ENCODE measurements at regions not wholly inside any gene's neighbourhood (a gene's known extent, or its start where the extent isn't known, plus 50 kb on each side); places are given as distances from the start of the nearest gene placed in this dataset.
"Not testable (repeated sequence)": the region's sequence is repeated elsewhere in the genome, so short reads cannot be mapped to it uniquely, and the experiment has no call there.

DNA sequence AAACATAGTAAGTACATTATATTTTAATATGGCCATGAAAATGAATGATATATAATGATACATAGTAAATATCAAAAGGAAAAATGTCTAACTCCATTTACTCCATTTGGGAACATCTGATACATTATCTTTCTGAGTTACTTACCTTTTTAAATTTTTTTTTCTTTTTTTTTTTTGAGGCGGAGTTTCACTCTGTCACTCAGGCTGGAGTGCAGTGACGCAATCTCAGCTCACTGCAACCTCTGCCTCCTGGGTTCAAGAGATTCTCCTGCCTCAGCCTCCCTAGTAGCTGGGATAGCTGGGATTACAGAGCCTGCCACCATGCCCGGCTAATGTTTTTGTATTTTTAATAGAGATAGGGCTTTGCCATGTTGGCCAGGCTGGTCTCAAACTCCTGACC, 972.5 kb downstream of the TRAM1L1 start:
- not testable (repeated sequence) for DNase-seq, H3K27me3 Mint-ChIP-seq, H3K4me3 Mint-ChIP-seq, H3K4me1 Mint-ChIP-seq, H3K27ac Mint-ChIP-seq, H3K9me3 Mint-ChIP-seq, H3K36me3 Mint-ChIP-seq

DNA sequence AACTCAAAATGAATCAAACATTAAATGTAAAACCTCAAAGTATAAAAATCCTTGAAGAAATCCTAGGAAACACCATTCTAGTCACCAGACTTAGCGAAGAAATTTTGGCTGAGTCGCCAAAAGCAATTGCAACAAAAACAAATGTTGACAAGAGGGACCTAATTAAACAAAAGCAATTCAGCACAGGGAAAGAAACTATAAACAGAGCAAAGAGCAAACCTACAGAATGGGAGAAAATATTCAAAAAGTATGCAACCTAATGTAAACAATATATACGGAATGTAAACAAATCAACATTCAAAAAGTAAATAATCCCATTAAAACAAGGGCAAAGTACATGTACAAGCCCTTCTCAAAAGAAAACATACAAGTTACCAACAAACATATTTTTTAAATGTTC, 974.7 kb downstream of the TRAM1L1 start:
- Mint-ChIP-seq H3K27ac (no peak overlapping the region), H3K4me1 (no peaks in the 10 kb centered on the region), H3K4me3 (no peak overlapping the region), H3K9me3 (no peaks in the 10 kb centered on the region), H3K27me3 (no peaks in the 10 kb centered on the region), H3K36me3 (no peaks in the 10 kb centered on the region)
- no peak for DNase-seq

DNA sequence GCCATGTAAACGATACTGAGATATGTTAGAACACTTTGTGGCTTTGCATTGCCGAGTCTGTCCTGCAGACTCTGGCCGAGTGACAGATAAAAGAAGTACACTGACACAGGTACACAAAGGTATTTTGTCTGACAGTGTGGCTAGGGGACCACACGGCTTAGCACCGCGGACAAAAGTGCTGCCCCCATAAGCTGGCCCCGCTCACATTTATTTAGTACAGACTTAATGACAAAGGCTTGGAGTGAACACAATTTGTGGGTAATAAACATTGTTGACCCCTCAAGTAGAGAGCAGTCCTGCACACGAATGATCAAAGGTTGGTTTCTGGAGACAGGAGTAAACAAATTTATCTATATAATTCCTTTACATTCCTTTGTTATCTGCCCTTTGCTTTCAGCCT, 976.8 kb downstream of the TRAM1L1 start:
- H3K27ac Mint-ChIP-seq: no peak overlapping the region
- H3K36me3 Mint-ChIP-seq: no peaks in the 10 kb centered on the region
- no peaks in the 10 kb centered on the region for H3K4me1 Mint-ChIP-seq
- no peaks in the 10 kb centered on the region for H3K9me3 Mint-ChIP-seq
- no peak for DNase-seq
- H3K4me3 Mint-ChIP-seq: no peak overlapping the region
- H3K27me3 Mint-ChIP-seq: no peaks in the 10 kb centered on the region

DNA sequence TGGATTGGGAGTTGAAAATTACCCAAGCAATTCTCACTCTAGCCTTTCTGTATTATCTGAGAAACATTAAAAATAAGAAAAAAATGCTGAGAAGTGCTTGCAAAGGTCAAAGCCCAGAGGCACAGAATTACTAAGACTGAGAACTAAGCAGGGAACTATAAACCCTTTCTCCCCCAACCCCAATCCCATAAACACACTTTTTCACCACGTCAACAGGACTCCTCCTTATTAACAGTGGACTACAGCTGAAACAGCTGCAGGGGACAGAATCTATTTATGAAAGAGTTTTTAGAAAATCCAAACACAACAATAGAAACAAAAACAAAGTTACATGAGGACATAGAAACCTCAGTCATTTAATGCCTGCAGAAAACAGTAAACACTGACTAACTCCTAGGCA, 984.1 kb downstream of the TRAM1L1 start:
- no peak overlapping the region for H3K27ac Mint-ChIP-seq
- no peak overlapping the region for H3K4me3 Mint-ChIP-seq
- no peaks in the 10 kb centered on the region for H3K36me3 Mint-ChIP-seq
- no peaks in the 10 kb centered on the region for H3K27me3 Mint-ChIP-seq
- no peaks in the 10 kb centered on the region for H3K4me1 Mint-ChIP-seq
- DNase-seq: no peak
- H3K9me3 Mint-ChIP-seq: peaks cover 3% of the 10 kb centered on the region

DNA sequence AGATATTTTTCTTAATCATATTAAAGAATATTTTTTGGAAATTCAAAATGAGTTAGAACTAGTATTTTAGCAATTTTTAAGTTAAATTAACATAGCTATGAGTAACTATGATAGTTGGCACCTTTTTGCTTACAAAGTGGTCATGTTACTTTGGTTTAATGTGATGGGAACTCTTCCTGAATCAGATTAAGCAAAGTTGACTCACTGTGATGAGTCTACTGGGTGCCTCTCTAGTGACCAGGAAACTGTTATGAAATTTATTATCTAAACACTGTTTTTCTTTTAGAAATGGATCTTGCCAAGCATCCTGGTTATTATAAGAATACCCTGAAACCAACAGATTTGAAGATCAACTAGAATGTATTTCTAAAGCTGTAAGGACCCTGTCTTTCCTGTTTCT, 985.8 kb downstream of the TRAM1L1 start:
- no peak overlapping the region for H3K27ac Mint-ChIP-seq

DNA sequence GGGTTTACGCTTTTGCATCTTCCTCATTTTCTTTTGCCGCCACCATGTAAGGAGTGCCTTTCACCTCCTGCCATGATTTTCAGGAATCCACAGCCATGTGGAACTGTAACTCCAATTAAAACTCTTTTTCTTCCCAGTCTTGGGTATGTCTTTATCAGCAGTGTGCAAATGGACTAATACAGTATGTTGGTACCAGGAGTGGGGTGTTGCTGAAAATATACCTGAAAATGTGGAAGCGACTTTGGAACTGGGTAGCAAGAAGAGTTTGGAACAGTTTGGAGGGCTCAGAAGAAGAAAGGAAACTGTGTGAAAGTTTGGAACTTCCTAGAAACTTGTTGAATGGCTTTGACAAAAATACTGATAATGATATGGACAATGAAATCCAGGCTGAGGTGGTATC, 983.9 kb upstream of the NDST4 start:
- not testable (repeated sequence) for H3K9me3 Mint-ChIP-seq, DNase-seq, H3K27me3 Mint-ChIP-seq, H3K4me3 Mint-ChIP-seq, H3K4me1 Mint-ChIP-seq, H3K36me3 Mint-ChIP-seq, H3K27ac Mint-ChIP-seq

More for the DNA sequence above, 985.8 kb downstream of the TRAM1L1 start:
- Mint-ChIP-seq H3K9me3 (peaks cover 3% of the 10 kb centered on the region), H3K4me3 (no peak overlapping the region), H3K36me3 (no peaks in the 10 kb centered on the region), H3K4me1 (no peaks in the 10 kb centered on the region), H3K27me3 (no peaks in the 10 kb centered on the region)
- no peak for DNase-seq

DNA sequence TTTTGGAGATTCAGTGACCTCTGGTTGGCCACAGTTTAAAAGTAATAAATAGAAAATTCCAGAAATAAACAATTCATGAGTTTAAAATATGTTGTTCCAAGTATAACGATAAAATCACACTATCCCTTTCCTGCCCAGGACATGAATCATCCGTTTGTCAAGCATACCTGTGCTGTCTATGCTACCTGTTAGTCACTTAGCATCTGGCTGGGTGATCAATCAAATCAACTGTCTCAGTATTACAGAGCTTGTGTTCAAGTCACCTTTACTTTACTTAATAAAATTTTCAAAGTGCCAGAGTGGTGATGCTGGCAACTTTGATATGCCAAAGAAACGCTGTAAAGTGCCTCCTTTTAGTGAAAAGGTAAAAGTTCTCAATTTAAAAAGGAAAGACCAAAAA, 979.5 kb upstream of the NDST4 start:
- no peak for DNase-seq
- Mint-ChIP-seq H3K27me3 (no peaks in the 10 kb centered on the region), H3K4me1 (no peaks in the 10 kb centered on the region), H3K4me3 (no peak overlapping the region), H3K9me3 (peaks cover 3% of the 10 kb centered on the region), H3K27ac (no peak overlapping the region), H3K36me3 (no peaks in the 10 kb centered on the region)

DNA sequence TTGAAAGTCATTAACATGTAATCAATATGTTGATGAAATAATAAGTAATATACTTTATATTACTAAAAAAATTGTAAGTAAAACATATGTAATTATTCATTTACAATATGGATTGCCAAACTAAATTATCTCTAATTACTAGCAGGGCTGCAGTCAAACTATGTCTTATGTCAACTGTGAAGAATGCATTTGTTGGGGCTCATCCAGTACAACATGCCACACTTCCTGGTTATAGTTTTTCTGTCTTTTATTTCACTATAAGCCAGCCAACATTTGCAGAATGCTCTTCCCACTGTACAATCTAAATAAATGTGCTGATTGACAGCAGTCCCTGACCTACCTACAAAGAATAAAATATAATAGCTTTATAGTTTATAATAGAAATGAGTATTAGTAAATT, 975.4 kb upstream of the NDST4 start:
- H3K27ac Mint-ChIP-seq: no peak overlapping the region
- H3K4me1 Mint-ChIP-seq: no peaks in the 10 kb centered on the region
- no peak overlapping the region for H3K4me3 Mint-ChIP-seq
- no peaks in the 10 kb centered on the region for H3K9me3 Mint-ChIP-seq
- H3K27me3 Mint-ChIP-seq: no peaks in the 10 kb centered on the region
- no peak for DNase-seq
- H3K36me3 Mint-ChIP-seq: no peaks in the 10 kb centered on the region

DNA sequence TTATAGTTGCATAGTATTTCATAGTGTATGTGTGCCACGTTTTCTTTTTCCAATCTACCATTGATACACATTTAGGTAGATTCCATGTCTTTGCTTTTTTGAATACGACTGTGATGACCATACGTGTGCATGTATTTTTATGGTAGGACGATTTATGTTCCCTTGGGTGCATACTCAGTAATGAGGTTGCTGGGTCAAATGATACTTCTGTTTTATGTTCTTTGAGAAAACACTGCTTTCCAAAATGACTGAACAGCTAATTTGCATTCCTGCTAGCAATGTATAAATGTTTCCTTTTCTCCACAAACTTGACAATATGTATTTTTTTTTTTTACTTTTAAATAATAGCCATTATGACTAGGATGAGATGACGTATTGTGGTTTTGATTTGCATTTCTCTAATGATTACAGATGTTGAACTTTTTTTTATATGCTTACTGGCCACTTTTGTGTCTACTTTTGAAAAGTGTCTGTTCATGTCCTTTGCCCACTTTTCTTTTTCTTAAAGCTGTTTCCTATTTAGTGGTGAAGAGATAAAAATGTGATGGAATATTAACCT, 969.5 kb upstream of the NDST4 start:
- no peaks in the 10 kb centered on the region for H3K36me3 Mint-ChIP-seq
- DNase-seq: no peak
- no peaks in the 10 kb centered on the region for H3K4me1 Mint-ChIP-seq
- no peak overlapping the region for H3K27ac Mint-ChIP-seq
- H3K9me3 Mint-ChIP-seq: peaks cover 13% of the 10 kb centered on the region
- H3K27me3 Mint-ChIP-seq: no peaks in the 10 kb centered on the region
- H3K4me3 Mint-ChIP-seq: no peak overlapping the region

DNA sequence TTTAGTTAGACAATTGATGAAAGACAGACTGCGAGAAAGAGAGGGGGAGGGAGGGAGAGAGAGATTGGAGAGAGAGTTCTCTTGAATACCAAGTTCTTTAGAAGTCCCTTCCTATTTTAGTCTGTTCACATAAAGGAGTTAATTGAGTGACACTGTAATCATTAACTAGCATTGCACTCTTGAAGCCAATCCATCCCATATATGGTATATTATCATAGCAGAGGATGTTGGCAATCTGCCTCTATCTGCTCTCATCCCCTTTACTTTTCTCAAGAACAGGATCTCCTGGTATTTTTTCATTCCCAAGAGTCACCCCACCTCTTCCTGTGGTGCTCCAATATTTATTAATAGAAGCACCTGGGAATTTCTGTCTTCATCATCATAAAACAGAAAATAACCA, 959.6 kb upstream of the NDST4 start:
- Mint-ChIP-seq H3K4me3 (no peak overlapping the region), H3K9me3 (no peaks in the 10 kb centered on the region), H3K27me3 (no peaks in the 10 kb centered on the region), H3K4me1 (no peaks in the 10 kb centered on the region), H3K36me3 (no peaks in the 10 kb centered on the region), H3K27ac (no peak overlapping the region)
- DNase-seq: no peak

DNA sequence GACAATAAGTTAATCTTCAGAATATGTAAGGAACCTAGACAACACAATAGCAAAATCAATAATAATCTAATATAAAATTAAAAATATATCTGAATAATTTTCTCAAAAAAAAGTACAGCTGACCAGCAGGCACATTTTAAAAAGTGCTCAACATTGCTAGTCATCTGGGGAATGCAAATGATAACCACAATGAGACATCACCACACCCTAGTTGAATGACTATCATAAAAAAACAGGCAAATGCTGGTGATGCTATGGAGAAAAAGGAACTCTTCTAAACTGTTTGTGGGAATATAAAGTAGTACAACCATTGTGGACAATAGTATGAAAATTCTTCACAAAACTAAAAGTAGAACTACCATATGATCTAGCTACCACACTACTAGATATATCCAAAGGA, 956.9 kb upstream of the NDST4 start:
- no peak for DNase-seq
- Mint-ChIP-seq H3K27ac (no peak overlapping the region), H3K9me3 (no peaks in the 10 kb centered on the region), H3K27me3 (no peaks in the 10 kb centered on the region), H3K4me3 (no peak overlapping the region), H3K36me3 (no peaks in the 10 kb centered on the region), H3K4me1 (no peaks in the 10 kb centered on the region)

DNA sequence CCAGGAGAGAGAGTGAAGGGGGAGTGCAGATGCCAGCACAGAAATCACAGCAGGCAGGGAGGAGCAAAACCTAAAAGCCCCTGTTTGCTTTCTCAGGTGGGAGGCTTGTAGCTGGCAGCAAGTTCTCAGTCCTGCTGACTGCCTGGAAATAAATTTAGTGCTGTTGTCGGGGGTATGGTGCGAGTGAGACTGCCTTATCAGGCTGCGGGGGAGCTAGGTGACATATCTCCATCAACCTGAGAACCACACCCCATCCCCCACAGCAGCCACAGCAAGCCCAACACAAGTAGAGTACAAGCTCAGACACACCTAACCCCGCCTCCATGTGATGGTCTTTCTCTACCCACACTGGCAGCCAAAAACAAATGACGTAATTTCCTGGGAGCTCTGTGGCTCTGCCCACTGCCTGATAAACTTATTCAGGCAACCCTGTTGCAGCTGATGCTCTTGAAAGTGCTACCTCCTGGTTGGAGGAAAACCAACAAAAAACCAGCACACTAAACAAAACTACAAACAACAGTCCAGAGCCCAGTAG, 953.4 kb upstream of the NDST4 start:
- no peak overlapping the region for H3K27ac Mint-ChIP-seq
- no peak for DNase-seq
- no peaks in the 10 kb centered on the region for H3K36me3 Mint-ChIP-seq
- no peak overlapping the region for H3K4me3 Mint-ChIP-seq
- H3K27me3 Mint-ChIP-seq: no peaks in the 10 kb centered on the region
- no peaks in the 10 kb centered on the region for H3K9me3 Mint-ChIP-seq
- H3K4me1 Mint-ChIP-seq: no peaks in the 10 kb centered on the region

DNA sequence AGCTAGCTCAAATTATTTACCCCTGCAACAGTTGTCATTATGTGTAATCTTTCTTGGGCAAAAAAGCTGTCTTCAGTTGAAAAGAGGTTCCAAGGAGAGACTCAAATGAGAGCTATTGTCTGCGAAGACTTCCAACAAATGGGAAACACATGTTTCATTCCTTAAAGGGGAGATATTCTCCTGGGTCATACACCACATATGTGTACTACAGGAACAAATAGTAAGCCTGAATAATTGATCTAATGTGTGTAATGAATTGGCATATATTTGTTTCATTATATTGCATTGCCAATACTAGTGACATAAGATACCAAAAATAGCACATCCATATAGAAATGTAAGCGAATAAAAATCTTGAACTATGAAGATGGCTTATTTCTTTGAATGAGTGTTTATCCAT, 950.9 kb upstream of the NDST4 start:
- no peak overlapping the region for H3K4me3 Mint-ChIP-seq
- H3K4me1 Mint-ChIP-seq: no peaks in the 10 kb centered on the region
- H3K9me3 Mint-ChIP-seq: no peaks in the 10 kb centered on the region
- no peak for DNase-seq
- no peaks in the 10 kb centered on the region for H3K36me3 Mint-ChIP-seq
- peaks cover 5% of the 10 kb centered on the region for H3K27me3 Mint-ChIP-seq
- no peak overlapping the region for H3K27ac Mint-ChIP-seq

DNA sequence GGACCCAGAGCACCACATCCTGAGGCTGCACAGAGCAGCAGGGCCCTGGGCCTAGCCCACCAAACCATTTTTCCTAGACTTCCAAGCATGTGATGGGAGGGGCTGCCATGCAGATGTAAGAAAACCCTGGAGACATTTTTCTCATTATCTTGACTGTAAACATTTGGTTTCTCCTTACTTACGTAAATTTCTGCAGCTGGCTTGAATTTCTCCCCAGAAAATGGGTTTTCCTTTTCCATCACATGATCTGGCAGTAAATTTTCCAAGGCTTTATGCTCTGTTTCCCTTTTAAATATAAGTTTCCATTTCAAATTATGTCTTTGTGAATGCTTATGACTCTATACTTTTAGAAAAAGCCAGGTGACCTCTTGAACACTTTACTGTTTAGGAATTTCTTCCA, 945.9 kb upstream of the NDST4 start:
- Mint-ChIP-seq H3K27ac (no peak overlapping the region), H3K9me3 (no peaks in the 10 kb centered on the region), H3K27me3 (peaks cover 5% of the 10 kb centered on the region), H3K4me3 (no peak overlapping the region), H3K4me1 (no peaks in the 10 kb centered on the region), H3K36me3 (no peaks in the 10 kb centered on the region)
- DNase-seq: no peak

DNA sequence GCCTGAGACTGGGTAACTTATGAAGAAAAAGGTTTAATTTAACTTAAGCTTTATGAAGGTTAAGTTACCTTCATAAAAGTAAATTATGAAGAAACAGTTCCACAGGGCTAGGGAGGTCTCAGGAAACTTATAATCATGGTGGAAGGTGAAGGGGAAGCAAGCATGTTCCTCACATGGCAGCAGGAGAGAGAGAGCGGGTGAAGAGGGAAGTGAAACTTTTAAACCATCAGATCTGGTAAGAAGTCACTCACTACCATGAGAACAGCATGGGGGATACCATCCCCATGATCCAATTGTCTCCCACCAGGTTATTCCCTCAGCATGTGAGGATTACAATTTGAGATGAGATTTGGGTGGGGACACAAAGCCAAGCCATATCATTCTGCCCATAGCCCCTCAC, 944.7 kb upstream of the NDST4 start:
- Mint-ChIP-seq H3K27me3 (peaks cover 5% of the 10 kb centered on the region), H3K4me1 (no peaks in the 10 kb centered on the region), H3K9me3 (no peaks in the 10 kb centered on the region), H3K4me3 (no peak overlapping the region), H3K36me3 (no peaks in the 10 kb centered on the region), H3K27ac (no peak overlapping the region)
- DNase-seq: no peak

DNA sequence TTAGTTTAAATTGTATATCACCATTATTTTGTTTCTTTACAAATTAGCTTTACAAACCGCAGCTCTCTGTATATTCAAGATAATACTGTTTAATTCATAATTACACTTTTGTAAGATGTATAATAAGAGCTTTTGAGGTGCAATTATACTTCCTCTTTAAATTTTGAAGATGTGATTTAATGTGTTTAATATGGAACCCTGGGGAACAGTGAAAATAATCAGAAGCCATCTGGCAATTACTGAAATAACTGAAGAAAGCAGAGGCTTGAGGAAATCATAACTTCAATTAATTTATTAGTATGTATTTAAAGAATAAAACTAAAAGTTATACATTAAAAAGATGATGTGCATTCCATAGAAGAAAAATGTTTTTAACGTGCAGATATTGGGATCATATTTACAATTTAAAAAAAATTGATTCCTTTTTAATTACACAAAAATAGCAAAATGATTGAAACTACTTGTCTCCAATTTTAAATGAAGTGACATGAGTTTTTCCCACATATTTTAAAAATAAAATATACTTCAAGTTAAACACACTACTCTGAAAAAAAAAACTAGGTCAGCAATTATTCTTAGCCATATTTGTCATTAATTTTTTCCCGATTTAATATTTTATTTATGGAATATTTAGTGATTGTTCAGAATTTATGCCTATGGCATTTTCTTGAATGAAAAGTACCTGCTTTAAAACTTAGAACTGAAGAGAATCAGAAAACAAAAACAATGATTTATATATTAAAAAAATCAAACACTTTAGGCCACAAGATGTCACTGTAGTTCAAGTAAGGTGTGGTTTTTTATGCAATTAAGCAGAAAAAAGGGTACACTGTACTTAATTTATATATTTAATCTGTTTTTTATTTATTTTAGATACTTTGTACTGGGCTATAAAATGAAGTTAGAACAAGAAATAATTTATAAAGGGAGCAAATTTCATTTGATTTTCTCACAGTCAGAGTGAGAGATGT, 942.7 kb upstream of the NDST4 start:
- DNase-seq: no peak
- H3K36me3 Mint-ChIP-seq: no peaks in the 10 kb centered on the region
- H3K9me3 Mint-ChIP-seq: no peaks in the 10 kb centered on the region
- H3K4me3 Mint-ChIP-seq: no peak overlapping the region
- no peaks in the 10 kb centered on the region for H3K4me1 Mint-ChIP-seq
- peaks cover 5% of the 10 kb centered on the region for H3K27me3 Mint-ChIP-seq
- H3K27ac Mint-ChIP-seq: no peak overlapping the region
